GM18907 (cell line): ENCODE measurements at regions not wholly inside any gene's neighbourhood (a gene's known extent, or its start where the extent isn't known, plus 50 kb on each side); places are given as distances from the start of the nearest gene placed in this dataset.
"Not testable (repeated sequence)": the region's sequence is repeated elsewhere in the genome, so short reads cannot be mapped to it uniquely, and the experiment has no call there.

Source experiments
- ATAC-seq: cut with Tn5 transposase; IDR thresholded peaks from one replicate; pipeline ENCODE4 v1.9.1; 2021; ENCODE audit warnings: mild to moderate bottlenecking, moderate library complexity; ENCODE audit not compliant: unreplicated experiment

DNA sequence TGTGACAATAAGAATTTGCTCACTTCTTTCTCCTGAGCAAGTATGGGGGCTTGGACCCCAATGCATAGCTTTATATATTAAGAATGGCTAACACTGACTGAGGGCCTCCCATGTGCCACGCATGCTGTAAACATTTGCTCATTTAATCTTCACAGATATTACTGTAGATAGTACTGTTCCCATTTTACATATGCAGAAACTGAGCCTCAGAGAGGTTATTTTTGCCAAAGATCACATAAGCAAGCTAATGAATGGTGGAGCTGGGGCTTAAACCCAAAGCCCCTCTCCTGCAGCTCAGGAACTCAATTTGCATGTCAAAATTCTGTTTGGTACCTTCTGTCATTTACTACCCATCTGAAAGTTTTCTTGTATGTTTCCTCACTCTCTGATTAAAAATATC, 163.5 kb upstream of the NFIA start:
- ATAC-seq, result no peak

DNA sequence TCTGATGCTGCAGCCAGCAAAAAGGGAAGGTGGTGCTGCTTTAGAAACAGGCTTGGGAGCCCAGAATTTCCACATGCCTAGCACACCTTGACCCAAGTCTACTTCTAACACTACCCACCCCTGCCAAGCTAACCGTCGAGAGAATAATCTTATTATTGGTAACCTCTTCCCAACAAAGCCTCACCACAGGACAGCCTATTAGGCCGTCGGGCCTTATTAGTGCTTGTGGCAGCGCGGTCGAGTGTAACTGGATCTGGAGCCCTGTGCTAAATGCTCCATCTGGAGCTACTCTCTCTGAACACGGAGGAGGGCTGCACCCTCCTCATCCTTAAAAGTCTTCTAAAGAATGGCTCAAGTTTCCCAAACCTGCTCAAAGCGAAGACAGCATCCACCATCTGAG, 165.5 kb upstream of the NFIA start:
- ATAC-seq, result no peak

- ATAC-seq, result no peak
Observed at GRCh38 chr1:60916199-60916598, 166.2 kb upstream of the NFIA start.

DNA sequence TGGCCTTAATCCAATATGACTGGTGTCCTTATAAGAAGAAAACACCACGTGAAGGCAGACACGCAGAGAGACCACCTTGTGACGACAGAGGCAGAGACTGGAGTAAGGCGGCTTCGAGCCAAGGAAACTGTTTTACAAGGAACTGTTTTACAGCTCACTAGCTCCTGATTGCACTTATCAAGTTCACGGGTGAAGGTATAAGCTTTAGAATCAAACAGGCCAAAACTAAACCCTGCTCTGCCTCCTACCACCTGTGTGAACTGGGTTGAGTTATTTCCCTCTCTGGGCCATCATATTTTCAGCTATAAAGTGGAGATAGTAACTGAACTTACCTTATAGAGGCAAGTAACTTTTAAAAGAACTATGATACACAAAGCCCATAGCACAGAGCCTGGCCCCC, 166.9 kb upstream of the NFIA start:
- ATAC-seq, result no peak

- ATAC-seq, result no peak
Observed at GRCh38 chr1:60914982-60915381, 167.4 kb upstream of the NFIA start.

- ATAC-seq, result not testable (repeated sequence)
Observed at GRCh38 chr1:60913708-60914107, 168.7 kb upstream of the NFIA start.

GRCh38 chr1:60913039-60913438, 169.3 kb upstream of the NFIA start:
- no peak for ATAC-seq

GRCh38 chr1:60911966-60912697, 170.2 kb upstream of the NFIA start:
- no peak for ATAC-seq

DNA sequence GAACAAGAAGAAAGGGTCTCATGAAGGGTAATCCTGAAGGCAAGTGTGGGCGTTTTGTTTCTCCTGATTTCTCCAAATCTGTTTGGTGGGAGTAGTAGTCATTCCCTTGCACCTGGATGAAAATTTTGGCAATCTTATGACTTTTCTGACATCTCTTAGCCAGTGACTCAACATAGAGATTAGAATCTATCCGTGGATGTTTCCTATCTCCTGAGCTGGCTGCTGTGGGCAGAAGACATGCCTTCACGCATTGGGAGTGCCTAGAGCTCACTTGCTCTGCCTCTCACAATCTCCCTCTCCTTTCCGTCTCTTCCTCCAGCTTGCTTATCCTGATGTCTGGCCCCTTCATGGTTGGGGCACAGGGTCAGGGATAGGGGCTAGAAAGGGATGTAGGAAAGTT, 174.2 kb upstream of the NFIA start:
- no peak for ATAC-seq

DNA sequence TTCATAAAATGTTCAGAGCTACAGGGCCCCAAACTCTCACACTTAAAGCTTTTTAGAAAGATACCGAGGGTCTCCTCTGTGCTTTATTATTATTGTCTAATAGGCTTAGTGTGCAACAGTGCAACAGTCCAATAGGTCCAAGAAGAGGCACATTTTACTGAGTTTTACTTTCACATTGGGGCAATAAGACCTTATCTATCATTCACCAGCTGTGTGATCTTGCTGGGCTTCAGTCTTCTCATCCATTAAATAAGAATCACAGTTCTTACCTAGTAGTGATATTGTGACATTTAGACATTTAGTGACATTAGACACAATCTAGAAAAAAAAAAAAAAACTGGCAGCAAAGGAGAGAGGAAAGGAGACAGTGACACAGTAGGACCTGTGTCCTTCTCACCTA, 175.8 kb upstream of the NFIA start:
- no peak for ATAC-seq

DNA sequence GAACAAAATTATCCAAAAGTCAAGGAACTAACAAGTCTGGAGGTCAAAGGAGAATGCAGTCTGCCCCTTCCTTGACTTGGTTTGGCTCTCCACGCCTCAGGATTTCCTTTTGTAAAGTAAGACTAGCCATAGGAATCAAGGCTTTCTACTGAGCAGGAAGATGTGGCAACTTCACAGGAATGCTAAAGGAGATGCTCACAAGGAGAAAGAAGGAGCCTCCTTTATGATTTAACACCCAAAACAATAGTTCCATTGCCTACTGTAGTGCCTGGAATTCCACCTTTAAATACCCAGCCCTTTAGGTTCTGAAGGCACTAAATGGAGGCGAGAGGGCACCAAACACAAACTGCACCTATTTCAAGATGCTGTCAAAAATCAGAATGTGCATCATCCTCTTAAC, 176.3 kb upstream of the NFIA start:
- ATAC-seq, result no peak

- no peak for ATAC-seq
Observed at GRCh38 chr1:60904099-60904851, 178.1 kb upstream of the NFIA start.

DNA sequence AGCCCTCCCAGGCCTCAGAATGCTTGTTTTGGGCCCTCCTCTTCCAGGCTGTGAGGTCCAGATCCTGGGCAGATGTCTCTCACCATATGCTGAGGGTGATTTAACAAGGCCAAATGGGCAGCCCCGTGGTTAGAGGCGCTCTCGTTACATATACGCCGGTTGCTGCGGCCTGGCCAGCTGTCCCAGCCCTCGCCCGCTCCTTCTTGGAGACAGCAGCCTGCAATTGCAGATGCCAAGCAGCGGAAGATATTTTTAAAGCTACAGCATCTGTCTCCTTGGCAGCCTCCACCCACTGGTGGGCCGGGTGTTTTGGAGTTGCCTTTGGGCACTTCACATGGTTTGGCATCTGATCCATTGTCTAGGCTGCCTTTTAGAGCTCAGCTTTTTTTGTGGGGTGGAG, 178.8 kb upstream of the NFIA start:
- no peak for ATAC-seq

- no peak for ATAC-seq
Observed at GRCh38 chr1:60899464-60899863, 182.9 kb upstream of the NFIA start.

- ATAC-seq, result peak; percentile 70
Observed at GRCh38 chr1:60898987-60899386, 183.4 kb upstream of the NFIA start.

DNA sequence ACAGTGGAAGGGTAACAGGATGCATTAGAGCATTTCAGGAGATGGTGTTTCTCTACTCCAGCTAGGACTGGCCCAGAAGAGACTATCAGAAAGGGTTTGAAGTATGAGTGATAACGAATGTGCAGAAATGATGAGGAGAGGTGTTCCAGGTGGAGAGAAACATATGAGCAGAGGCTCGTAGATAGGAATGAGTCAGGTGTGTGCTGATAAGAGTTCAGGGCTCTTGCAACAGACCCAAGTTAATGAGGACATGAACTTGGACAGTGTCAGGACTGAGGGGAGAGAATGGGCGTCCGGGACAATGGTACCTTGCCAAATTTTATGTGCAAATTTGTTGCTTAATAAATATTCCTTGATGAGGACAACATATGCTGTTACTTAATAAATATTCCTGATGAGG, 183.9 kb upstream of the NFIA start:
- no peak for ATAC-seq

DNA sequence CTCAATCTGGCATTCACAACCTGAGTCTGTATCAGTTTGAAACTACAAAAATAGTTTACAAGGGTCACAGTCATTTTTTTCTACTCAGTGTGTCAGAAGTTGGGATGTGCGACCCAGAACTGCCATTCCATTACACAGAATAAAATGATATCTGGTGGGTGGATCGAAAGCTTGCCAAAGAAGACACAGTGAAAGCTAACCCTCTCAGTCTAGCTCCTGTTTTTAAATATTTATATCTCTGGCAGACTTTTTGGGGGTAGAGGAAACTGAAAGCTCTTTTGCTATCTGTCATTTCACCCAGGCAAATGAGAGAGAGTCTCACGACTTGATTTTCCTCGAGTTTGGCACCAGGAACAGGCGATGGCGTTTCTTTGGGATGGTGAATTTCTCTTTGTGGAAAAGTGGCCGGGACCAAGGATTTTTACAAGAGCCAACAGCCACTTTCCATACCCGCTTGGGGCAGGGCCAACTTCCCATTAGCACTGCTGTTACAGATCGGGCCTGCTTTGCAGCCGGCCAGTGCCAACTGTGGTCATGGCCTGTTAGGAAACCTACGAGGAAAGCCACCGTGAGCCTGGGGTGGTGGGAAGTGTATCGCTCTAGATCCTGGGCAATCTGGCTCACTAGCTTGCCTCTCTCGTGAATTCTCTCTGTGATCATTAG, 185.5 kb upstream of the NFIA start:
- ATAC-seq, result no peak

- ATAC-seq, result no peak
Observed at GRCh38 chr1:60895701-60896100, 186.7 kb upstream of the NFIA start.

- no peak for ATAC-seq
Observed at GRCh38 chr1:60895252-60895651, 187.1 kb upstream of the NFIA start.

DNA sequence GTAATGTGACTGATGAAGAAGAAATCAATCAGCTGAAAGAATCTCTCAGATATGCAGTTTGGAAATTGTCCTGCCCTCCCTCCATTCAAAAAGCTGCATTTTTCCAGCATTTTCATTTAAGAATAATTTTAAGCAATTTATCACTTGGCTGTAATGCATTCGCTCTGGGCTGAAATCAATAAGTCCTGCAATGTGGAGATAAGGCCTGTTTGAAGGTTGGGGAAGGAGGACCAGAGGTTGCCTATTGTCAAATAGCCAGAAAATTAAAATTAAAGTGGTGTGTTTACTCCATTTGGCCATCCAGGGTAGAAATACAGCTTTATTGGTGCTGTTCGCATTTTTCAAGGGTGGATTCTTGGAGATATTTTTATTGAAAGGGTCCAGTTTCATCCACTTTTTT, 187.6 kb upstream of the NFIA start:
- no peak for ATAC-seq

- no peak for ATAC-seq
Observed at GRCh38 chr1:60894130-60894529, 188.2 kb upstream of the NFIA start.
